Neural progenitor cell (in vitro differentiated cells): ENCODE measurements at regions not wholly inside any gene's neighbourhood (a gene's known extent, or its start where the extent isn't known, plus 50 kb on each side); places are given as distances from the start of the nearest gene placed in this dataset.

Experiments used
- DNase-seq: peaks from one replicate; pipeline ENCODE4 v3.0.0-alpha.2; 2016; ENCODE audit warnings: low spot score
- H2AFZ ChIP-seq: fragments of 200-600 bp; sonication (generic); replicated peaks from 2 replicates; pipeline ENCODE4 v1.6.1; 2016; ENCODE audit warnings: antibody characterized with exemption
- H3F3A ChIP-seq: fragments of 200-600 bp; sonication (generic); 2 replicates; pipeline ENCODE4 v1.6.1; 2016; ENCODE audit warnings: antibody characterized with exemption, low read depth
- H3K27ac ChIP-seq: fragments of 200-600 bp; sonication (generic); 2 replicates; pipeline ENCODE4 v1.5.1; 2016; ENCODE audit warnings: mild to moderate bottlenecking
- H3K27me3 ChIP-seq: fragments of 200-600 bp; sonication (generic); 2 replicates; pipeline ENCODE4 v1.6.1; 2016; ENCODE audit warnings: mild to moderate bottlenecking, moderate library complexity
- H3K36me3 ChIP-seq: fragments of 200-600 bp; sonication (generic); 2 replicates; pipeline ENCODE4 v1.5.1; 2016
- H3K4me1 ChIP-seq: fragments of 200-600 bp; sonication (generic); 2 replicates; pipeline ENCODE4 v1.6.1; 2016; ENCODE audit warnings: mixed run types
- H3K4me2 ChIP-seq: fragments of 200-600 bp; sonication (generic); 2 replicates; pipeline ENCODE4 v1.6.1; 2016
- H3K4me3 ChIP-seq: fragments of 200-600 bp; sonication (generic); 2 replicates; pipeline ENCODE4 v1.5.1; 2016
- H3K79me2 ChIP-seq: fragments of 200-600 bp; sonication (generic); 2 replicates; pipeline ENCODE4 v1.6.1; 2016; ENCODE audit warnings: low read depth
- H3K9ac ChIP-seq: fragments of 200-600 bp; sonication (generic); 2 replicates; pipeline ENCODE4 v1.6.1; 2016
- H3K9me3 ChIP-seq: fragments of 200-600 bp; sonication (generic); 2 replicates; pipeline ENCODE4 v1.5.1; 2016; ENCODE audit warnings: low read depth
- H4K20me1 ChIP-seq: fragments of 200-600 bp; sonication (generic); 2 replicates; pipeline ENCODE4 v1.6.1; 2016; ENCODE audit warnings: low read depth
- H3K27ac Mint-ChIP-seq: 3 replicates; pipeline ENCODE4 v1.8.0; 2021; ENCODE audit warnings: mixed read lengths
- H3K27me3 Mint-ChIP-seq: 2 replicates; pipeline ENCODE4 v1.8.0; 2022; ENCODE audit warnings: low read depth, mild to moderate bottlenecking, inconsistent platforms, moderate library complexity, mixed read lengths; ENCODE audit not compliant: insufficient read depth
- H3K36me3 Mint-ChIP-seq: 3 replicates; pipeline ENCODE4 v1.8.0; 2021; ENCODE audit warnings: mixed read lengths
- H3K4me1 Mint-ChIP-seq: 3 replicates; pipeline ENCODE4 v1.8.0; 2021; ENCODE audit warnings: mixed read lengths
- H3K4me3 Mint-ChIP-seq: 3 replicates; pipeline ENCODE4 v1.8.0; 2021; ENCODE audit warnings: mild to moderate bottlenecking, moderate library complexity, mixed read lengths
- H3K9me3 Mint-ChIP-seq: 3 replicates; pipeline ENCODE4 v1.8.0; 2020; ENCODE audit warnings: mixed read lengths
- CTCF ChIP-seq: fragments of 200-600 bp; sonication (generic); IDR thresholded peaks from 2 replicates; pipeline ENCODE4 v1.5.1; 2017; ENCODE audit warnings: antibody characterized with exemption, mild to moderate bottlenecking
- EZH2 ChIP-seq: fragments of 200-600 bp; sonication (generic); IDR thresholded peaks from 2 replicates; pipeline ENCODE4 v1.6.1; 2017; ENCODE audit warnings: antibody characterized with exemption, mild to moderate bottlenecking, moderate library complexity
- EZH2phosphoT487 ChIP-seq: fragments of 200-600 bp; sonication (generic); IDR thresholded peaks from 2 replicates; pipeline ENCODE4 v1.6.1; 2017; ENCODE audit warnings: antibody characterized with exemption

GRCh38 chr6:82584856-82585255, 221.2 kb downstream of the TPBG start:
- no peaks in the 10 kb centered on the region for H3K27me3 ChIP-seq
- H3K4me3 ChIP-seq = no peak overlapping the region
- H2AFZ ChIP-seq = no peak overlapping the region
- H4K20me1 ChIP-seq = no peaks in the 10 kb centered on the region
- no peak overlapping the region for H3K9ac ChIP-seq
- no peaks in the 10 kb centered on the region for H3K79me2 ChIP-seq
- H3K27ac ChIP-seq = no peak overlapping the region
- Mint-ChIP-seq H3K4me3 (no peak overlapping the region), H3K27ac (no peak overlapping the region), H3K9me3 (peaks cover 18% of the 10 kb centered on the region), H3K36me3 (peaks cover 9% of the 10 kb centered on the region), H3K4me1 (peaks cover 23% of the 10 kb centered on the region), H3K27me3 (no peaks in the 10 kb centered on the region)
- H3F3A ChIP-seq = no peaks in the 10 kb centered on the region
- H3K9me3 ChIP-seq = no peaks in the 10 kb centered on the region
- H3K4me1 ChIP-seq = peaks cover 22% of the 10 kb centered on the region
- no peaks in the 10 kb centered on the region for H3K36me3 ChIP-seq
- TF ChIP-seq EZH2 (no peak), EZH2phosphoT487 (no peak), CTCF (no peak)
- H3K4me2 ChIP-seq = no peak overlapping the region
- DNase-seq = no peak

- Histone ChIP-seq H3K4me1 (peaks cover 21% of the 10 kb centered on the region), H3K27me3 (no peaks in the 10 kb centered on the region), H3F3A (no peaks in the 10 kb centered on the region), H3K4me2 (no peak overlapping the region), H2AFZ (no peak overlapping the region), H4K20me1 (no peaks in the 10 kb centered on the region), H3K27ac (no peak overlapping the region), H3K36me3 (no peaks in the 10 kb centered on the region), H3K4me3 (no peak overlapping the region), H3K9ac (no peak overlapping the region), H3K9me3 (no peaks in the 10 kb centered on the region), H3K79me2 (no peaks in the 10 kb centered on the region)
- no peak for DNase-seq
- Mint-ChIP-seq H3K36me3 (peaks cover 9% of the 10 kb centered on the region), H3K27me3 (no peaks in the 10 kb centered on the region), H3K4me3 (no peak overlapping the region), H3K27ac (peak overlapping the region; percentile 13), H3K9me3 (peaks cover 11% of the 10 kb centered on the region), H3K4me1 (peaks cover 30% of the 10 kb centered on the region)
- TF ChIP-seq EZH2phosphoT487 (no peak), CTCF (no peak), EZH2 (no peak)
Measured at GRCh38 chr6:82588020-82588419, 224.4 kb downstream of the TPBG start.

GRCh38 chr6:82588859-82589412, 225.3 kb downstream of the TPBG start:
- H3K4me1 Mint-ChIP-seq = peaks cover 28% of the 10 kb centered on the region
- Histone ChIP-seq H3F3A (no peaks in the 10 kb centered on the region), H3K79me2 (no peaks in the 10 kb centered on the region), H3K4me1 (peaks cover 17% of the 10 kb centered on the region), H3K4me2 (no peak overlapping the region), H2AFZ (no peak overlapping the region), H3K4me3 (no peak overlapping the region), H4K20me1 (no peaks in the 10 kb centered on the region), H3K9me3 (no peaks in the 10 kb centered on the region), H3K27ac (no peak overlapping the region), H3K27me3 (no peaks in the 10 kb centered on the region), H3K9ac (no peak overlapping the region), H3K36me3 (no peaks in the 10 kb centered on the region)
- no peak for TF ChIP-seq EZH2
- TF ChIP-seq CTCF = no peak
- no peak for TF ChIP-seq EZH2phosphoT487
- H3K36me3 Mint-ChIP-seq = peaks cover 8% of the 10 kb centered on the region
- H3K27ac Mint-ChIP-seq = no peak overlapping the region
- no peak for DNase-seq
- H3K4me3 Mint-ChIP-seq = no peak overlapping the region
- H3K27me3 Mint-ChIP-seq = no peaks in the 10 kb centered on the region
- peaks cover 11% of the 10 kb centered on the region for H3K9me3 Mint-ChIP-seq
